ENCODE measurements at regions not wholly inside any gene's neighbourhood (a gene's known extent, or its start where the extent isn't known, plus 50 kb on each side); places are given as distances from the start of the nearest gene placed in this dataset.

- TF ChIP-seq CTCF (conservative IDR thresholded peaks at IDR 0.05; ENCODE audit: low read depth in 2 of 2) (no peak), POLR2AphosphoS5 (IDR thresholded peaks at IDR 0.05; ENCODE audit: low read depth) (no peak), EZH2phosphoT487 (IDR thresholded peaks at IDR 0.05; ENCODE audit: unreplicated experiment) (no peak), EZH2 (IDR thresholded peaks at IDR 0.05; ENCODE audit: low read depth, unreplicated experiment) (no peak), ZNF331 (CRISPR knock-in tag; IDR thresholded peaks at IDR 0.05; ENCODE audit: low read depth) (no peak)
- TF ChIP-seq, protein P1, sequence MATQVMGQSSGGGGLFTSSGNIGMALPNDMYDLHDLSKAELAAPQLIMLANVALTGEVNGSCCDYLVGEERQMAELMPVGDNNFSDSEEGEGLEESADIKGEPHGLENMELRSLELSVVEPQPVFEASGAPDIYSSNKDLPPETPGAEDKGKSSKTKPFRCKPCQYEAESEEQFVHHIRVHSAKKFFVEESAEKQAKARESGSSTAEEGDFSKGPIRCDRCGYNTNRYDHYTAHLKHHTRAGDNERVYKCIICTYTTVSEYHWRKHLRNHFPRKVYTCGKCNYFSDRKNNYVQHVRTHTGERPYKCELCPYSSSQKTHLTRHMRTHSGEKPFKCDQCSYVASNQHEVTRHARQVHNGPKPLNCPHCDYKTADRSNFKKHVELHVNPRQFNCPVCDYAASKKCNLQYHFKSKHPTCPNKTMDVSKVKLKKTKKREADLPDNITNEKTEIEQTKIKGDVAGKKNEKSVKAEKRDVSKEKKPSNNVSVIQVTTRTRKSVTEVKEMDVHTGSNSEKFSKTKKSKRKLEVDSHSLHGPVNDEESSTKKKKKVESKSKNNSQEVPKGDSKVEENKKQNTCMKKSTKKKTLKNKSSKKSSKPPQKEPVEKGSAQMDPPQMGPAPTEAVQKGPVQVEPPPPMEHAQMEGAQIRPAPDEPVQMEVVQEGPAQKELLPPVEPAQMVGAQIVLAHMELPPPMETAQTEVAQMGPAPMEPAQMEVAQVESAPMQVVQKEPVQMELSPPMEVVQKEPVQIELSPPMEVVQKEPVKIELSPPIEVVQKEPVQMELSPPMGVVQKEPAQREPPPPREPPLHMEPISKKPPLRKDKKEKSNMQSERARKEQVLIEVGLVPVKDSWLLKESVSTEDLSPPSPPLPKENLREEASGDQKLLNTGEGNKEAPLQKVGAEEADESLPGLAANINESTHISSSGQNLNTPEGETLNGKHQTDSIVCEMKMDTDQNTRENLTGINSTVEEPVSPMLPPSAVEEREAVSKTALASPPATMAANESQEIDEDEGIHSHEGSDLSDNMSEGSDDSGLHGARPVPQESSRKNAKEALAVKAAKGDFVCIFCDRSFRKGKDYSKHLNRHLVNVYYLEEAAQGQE (IDR thresholded peaks at IDR 0.05; ENCODE audit: unreplicated experiment), result no peak
These were observed 1192.6 kb downstream of the BRD1 start for GRCh38 chr22:48635031-48635430.

All from GM23338 (cell line).